ENCODE measurements at regions not wholly inside any gene's neighbourhood (a gene's known extent, or its start where the extent isn't known, plus 50 kb on each side); places are given as distances from the start of the nearest gene placed in this dataset.
"Not testable (repeated sequence)": the region's sequence is repeated elsewhere in the genome, so short reads cannot be mapped to it uniquely, and the experiment has no call there.

- DNase-seq = not testable (repeated sequence)
Measured at GRCh38 chr1:182225755-182226154, 164.2 kb upstream of the ZNF648 start.

- not testable (repeated sequence) for DNase-seq
Measured at GRCh38 chr1:182221990-182222389, 160.5 kb upstream of the ZNF648 start.

GRCh38 chr1:182221367-182221766 is 159.9 kb upstream of the ZNF648 start:
- not testable (repeated sequence) for DNase-seq

GRCh38 chr1:182217967-182218366 is 156.5 kb upstream of the ZNF648 start:
- DNase-seq = no peak

GRCh38 chr1:182217071-182217470 is 155.6 kb upstream of the ZNF648 start:
- no peak for DNase-seq

- DNase-seq = no peak
Measured at GRCh38 chr1:182215764-182216163, 154.3 kb upstream of the ZNF648 start.

- DNase-seq = no peak
Measured at GRCh38 chr1:182213163-182213562, 151.7 kb upstream of the ZNF648 start.

GRCh38 chr1:182211386-182211785 is 149.9 kb upstream of the ZNF648 start:
- no peak for DNase-seq

- no peak for DNase-seq
Measured at GRCh38 chr1:182210417-182210816, 148.9 kb upstream of the ZNF648 start.

- DNase-seq = no peak
Measured at GRCh38 chr1:182207300-182207699, 145.8 kb upstream of the ZNF648 start.

GRCh38 chr1:182206626-182207239 is 145.2 kb upstream of the ZNF648 start:
- no peak for DNase-seq

- DNase-seq = no peak
Measured at GRCh38 chr1:182205351-182206022, 144.0 kb upstream of the ZNF648 start.

- no peak for DNase-seq
Measured at GRCh38 chr1:182203191-182203875, 141.8 kb upstream of the ZNF648 start.

- DNase-seq = not testable (repeated sequence)
Measured at GRCh38 chr1:182201490-182201889, 140.0 kb upstream of the ZNF648 start.

- DNase-seq = no peak
Measured at GRCh38 chr1:182200025-182200812, 138.7 kb upstream of the ZNF648 start.

- DNase-seq = no peak
Measured at GRCh38 chr1:182198006-182198605, 136.6 kb upstream of the ZNF648 start.

GRCh38 chr1:182196897-182197870 is 135.7 kb upstream of the ZNF648 start:
- DNase-seq = no peak

- DNase-seq = no peak
Measured at GRCh38 chr1:182195733-182196132, 134.2 kb upstream of the ZNF648 start.

GRCh38 chr1:182193908-182194550 is 132.5 kb upstream of the ZNF648 start:
- no peak for DNase-seq

- no peak for DNase-seq
Measured at GRCh38 chr1:182192966-182193365, 131.5 kb upstream of the ZNF648 start.

GRCh38 chr1:182192215-182192614 is 130.7 kb upstream of the ZNF648 start:
- no peak for DNase-seq
